GM10248 (cell line): ENCODE measurements at regions not wholly inside any gene's neighbourhood (a gene's known extent, or its start where the extent isn't known, plus 50 kb on each side); places are given as distances from the start of the nearest gene placed in this dataset.
"Not testable (repeated sequence)": the region's sequence is repeated elsewhere in the genome, so short reads cannot be mapped to it uniquely, and the experiment has no call there.

ENCODE experiments used
- CTCF ChIA-PET: fragments of 300-600 bp; sonication (Branson Sonifier 250); formaldehyde crosslinking; extraction: SDS; loops from one replicate; lab custom pipeline; 2021; ENCODE audit warnings: antibody characterized with exemption; lab: Yijun Ruan, JAX
- POLR2A ChIA-PET: fragments of 350-650 bp; sonication (Branson Sonifier 250); formaldehyde crosslinking; extraction: SDS; loops from one replicate; lab custom pipeline; 2020; ENCODE audit warnings: antibody characterized with exemption; lab: Yijun Ruan, JAX
- DNase-seq: peaks from one replicate; pipeline ENCODE4 v3.0.0; 2012; ENCODE audit errors: extremely low spot score
- TF ChIP-seq, protein P1 (sequence below): IDR thresholded peaks from 2 replicates; pipeline ENCODE4 v1.5.1; 2012; ENCODE audit warnings: mild to moderate bottlenecking, low read depth; ENCODE audit errors: extremely low read depth, missing control alignments, control extremely low read depth

- TF ChIP-seq, protein P1, sequence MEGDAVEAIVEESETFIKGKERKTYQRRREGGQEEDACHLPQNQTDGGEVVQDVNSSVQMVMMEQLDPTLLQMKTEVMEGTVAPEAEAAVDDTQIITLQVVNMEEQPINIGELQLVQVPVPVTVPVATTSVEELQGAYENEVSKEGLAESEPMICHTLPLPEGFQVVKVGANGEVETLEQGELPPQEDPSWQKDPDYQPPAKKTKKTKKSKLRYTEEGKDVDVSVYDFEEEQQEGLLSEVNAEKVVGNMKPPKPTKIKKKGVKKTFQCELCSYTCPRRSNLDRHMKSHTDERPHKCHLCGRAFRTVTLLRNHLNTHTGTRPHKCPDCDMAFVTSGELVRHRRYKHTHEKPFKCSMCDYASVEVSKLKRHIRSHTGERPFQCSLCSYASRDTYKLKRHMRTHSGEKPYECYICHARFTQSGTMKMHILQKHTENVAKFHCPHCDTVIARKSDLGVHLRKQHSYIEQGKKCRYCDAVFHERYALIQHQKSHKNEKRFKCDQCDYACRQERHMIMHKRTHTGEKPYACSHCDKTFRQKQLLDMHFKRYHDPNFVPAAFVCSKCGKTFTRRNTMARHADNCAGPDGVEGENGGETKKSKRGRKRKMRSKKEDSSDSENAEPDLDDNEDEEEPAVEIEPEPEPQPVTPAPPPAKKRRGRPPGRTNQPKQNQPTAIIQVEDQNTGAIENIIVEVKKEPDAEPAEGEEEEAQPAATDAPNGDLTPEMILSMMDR: no peak
- ChIA-PET POLR2A (no interaction called here), CTCF (no interaction called here)
- DNase-seq: no peak
These were observed 253.4 kb upstream of the CASK start for GRCh38 chrX:42176789-42177188.

- ChIA-PET CTCF (no interaction called here), POLR2A (no interaction called here)
- TF ChIP-seq, protein P1: no peak
- DNase-seq: no peak
These were observed 252.5 kb upstream of the CASK start for GRCh38 chrX:42175843-42176242.

- DNase-seq, CTCF ChIA-PET, POLR2A ChIA-PET: not testable (repeated sequence)
These were observed 234.6 kb upstream of the CASK start for GRCh38 chrX:42157923-42158322.

DNA sequence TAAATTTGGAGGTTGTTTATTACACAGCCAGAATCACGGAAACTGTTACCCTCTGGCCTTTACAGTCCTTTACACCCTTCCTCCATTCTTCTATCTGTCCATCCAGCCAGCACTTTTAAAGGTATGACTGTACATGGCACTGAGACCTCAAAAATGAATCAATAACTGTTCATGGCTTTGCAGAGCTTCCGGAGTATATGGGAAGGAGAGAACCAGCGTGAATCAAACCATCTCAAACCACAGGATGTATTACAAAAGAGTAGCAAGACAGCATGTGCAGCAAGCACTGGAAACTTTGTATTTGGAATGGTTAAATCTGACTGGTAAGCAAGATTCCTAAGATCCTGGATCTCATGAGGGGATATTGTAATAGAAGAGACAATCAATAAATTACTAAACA, 228.5 kb upstream of the CASK start:
- ChIA-PET POLR2A (no interaction called here), CTCF (interaction anchor here (1.5 kb wide), 1 partner anchor 10 kb away, joined by 4 read pairs; no protein-coding TSS in a partner anchor)
- DNase-seq: no peak
- TF ChIP-seq, protein P1: no peak

DNA sequence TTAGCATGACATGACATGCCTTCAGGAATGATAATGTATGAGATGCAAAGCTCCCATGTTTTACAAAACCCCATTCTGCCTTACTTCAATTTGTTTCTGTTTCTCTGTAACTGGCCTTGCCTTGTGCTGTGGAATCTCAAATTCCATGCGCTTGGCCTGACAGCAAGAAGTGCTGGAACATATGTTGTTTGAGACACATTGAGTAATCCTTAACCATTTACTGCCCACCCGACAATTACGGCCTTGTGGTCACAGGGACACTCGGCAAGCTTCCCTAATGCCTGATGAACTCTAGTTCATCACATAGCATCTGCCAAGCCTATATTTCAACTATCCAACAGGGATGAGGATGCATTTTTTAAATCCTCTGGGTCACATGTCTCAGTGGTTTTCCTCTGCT, 226.4 kb upstream of the CASK start:
- POLR2A ChIA-PET: no interaction called here
- TF ChIP-seq, protein P1: no peak
- no peak for DNase-seq
- CTCF ChIA-PET: no interaction called here

DNA sequence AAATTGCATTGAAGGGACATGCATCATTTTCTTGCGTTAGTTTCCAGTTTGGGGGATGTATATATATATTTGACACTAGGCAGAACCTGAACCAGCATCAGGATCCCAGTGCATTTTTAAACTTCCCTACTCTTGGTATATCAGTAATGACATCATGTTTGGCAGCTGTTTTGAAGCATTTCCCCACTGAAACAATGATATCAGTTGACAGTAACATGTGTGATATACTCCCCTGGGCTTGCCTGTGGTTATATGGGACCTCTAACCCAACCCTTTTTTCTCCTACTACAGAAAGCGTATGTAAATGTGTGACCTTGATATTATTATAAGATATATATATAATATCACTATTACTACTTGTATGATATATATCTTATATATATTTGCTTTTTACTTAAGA, 225.9 kb upstream of the CASK start:
- ChIA-PET POLR2A (no interaction called here), CTCF (no interaction called here)
- TF ChIP-seq, protein P1: no peak
- no peak for DNase-seq

GRCh38 chrX:42143866-42144592, 220.7 kb upstream of the CASK start:
- no peak for DNase-seq
- ChIA-PET POLR2A (no interaction called here), CTCF (interaction anchor here (0.9 kb wide), 1 partner anchor 13 kb away, joined by 3 read pairs; no protein-coding TSS in a partner anchor)
- TF ChIP-seq, protein P1: no peak
